PC-3 (cell line): ENCODE measurements at regions not wholly inside any gene's neighbourhood (a gene's known extent, or its start where the extent isn't known, plus 50 kb on each side); places are given as distances from the start of the nearest gene placed in this dataset.

ENCODE experiments used
- EZH2 ChIP-seq: fragments of 300-600 bp; sonication (generic); IDR thresholded peaks from one replicate; pipeline ENCODE4 v1.6.1; 2017; ENCODE audit warnings: antibody characterized with exemption, mild to moderate bottlenecking, low read length; ENCODE audit not compliant: unreplicated experiment
- TF ChIP-seq, protein P1 (sequence below): fragments of 300-600 bp; sonication (generic); conservative IDR thresholded peaks from 2 replicates; pipeline ENCODE4 v1.5.1; 2017; ENCODE audit warnings: antibody characterized with exemption, low read depth, mild to moderate bottlenecking, low read length

- TF ChIP-seq, protein P1, sequence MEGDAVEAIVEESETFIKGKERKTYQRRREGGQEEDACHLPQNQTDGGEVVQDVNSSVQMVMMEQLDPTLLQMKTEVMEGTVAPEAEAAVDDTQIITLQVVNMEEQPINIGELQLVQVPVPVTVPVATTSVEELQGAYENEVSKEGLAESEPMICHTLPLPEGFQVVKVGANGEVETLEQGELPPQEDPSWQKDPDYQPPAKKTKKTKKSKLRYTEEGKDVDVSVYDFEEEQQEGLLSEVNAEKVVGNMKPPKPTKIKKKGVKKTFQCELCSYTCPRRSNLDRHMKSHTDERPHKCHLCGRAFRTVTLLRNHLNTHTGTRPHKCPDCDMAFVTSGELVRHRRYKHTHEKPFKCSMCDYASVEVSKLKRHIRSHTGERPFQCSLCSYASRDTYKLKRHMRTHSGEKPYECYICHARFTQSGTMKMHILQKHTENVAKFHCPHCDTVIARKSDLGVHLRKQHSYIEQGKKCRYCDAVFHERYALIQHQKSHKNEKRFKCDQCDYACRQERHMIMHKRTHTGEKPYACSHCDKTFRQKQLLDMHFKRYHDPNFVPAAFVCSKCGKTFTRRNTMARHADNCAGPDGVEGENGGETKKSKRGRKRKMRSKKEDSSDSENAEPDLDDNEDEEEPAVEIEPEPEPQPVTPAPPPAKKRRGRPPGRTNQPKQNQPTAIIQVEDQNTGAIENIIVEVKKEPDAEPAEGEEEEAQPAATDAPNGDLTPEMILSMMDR: no peak
- no peak for TF ChIP-seq EZH2
Measured at GRCh38 chr7:31421607-31422006, 81.1 kb upstream of the NEUROD6 start.
